B cell (primary cell): ENCODE measurements at regions not wholly inside any gene's neighbourhood (a gene's known extent, or its start where the extent isn't known, plus 50 kb on each side); places are given as distances from the start of the nearest gene placed in this dataset.

Experiments used
- CTCF ChIP-seq: fragments of 200-600 bp; IDR thresholded peaks from one replicate; pipeline ENCODE4 v1.8.0; 2022; ENCODE audit warnings: antibody characterized with exemption, mild to moderate bottlenecking
- EZH2 ChIP-seq: IDR thresholded peaks from 2 replicates; pipeline ENCODE4 v1.6.1; 2012; ENCODE audit warnings: borderline replicate concordance, low read depth, mild to moderate bottlenecking, moderate library complexity, low read length; ENCODE audit not compliant: insufficient read depth, poor library complexity, severe bottlenecking

- TF ChIP-seq CTCF (no peak), EZH2 (no peak)
Observed at GRCh38 chr16:86117756-86118155, 218.8 kb downstream of the IRF8 start.
